Sigmoid colon (tissue), 4 donors: ENCODE measurements at regions not wholly inside any gene's neighbourhood (a gene's known extent, or its start where the extent isn't known, plus 50 kb on each side); places are given as distances from the start of the nearest gene placed in this dataset.

Experiments
- EP300 ChIP-seq, 4 donors: sonication (generic); formaldehyde crosslinking; IDR thresholded peaks; one replicate each; pipeline ENCODE4 v1.6.1; 2017; ENCODE audit warnings: antibody characterized with exemption in 4 of 4
- POLR2A ChIP-seq, 2 donors: fragments of 450-650 bp; IDR thresholded peaks; one replicate each; pipeline ENCODE4 v1.6.1; 2016; ENCODE audit warnings: antibody characterized with exemption in 2 of 2, mild to moderate bottlenecking in 2 of 2, moderate library complexity in 2 of 2
- POLR2AphosphoS5 ChIP-seq, 4 donors: sonication (generic); formaldehyde crosslinking; IDR thresholded peaks; one replicate each; pipeline ENCODE4 v1.6.1; 2017; ENCODE audit warnings: antibody characterized with exemption in 4 of 4
- TF ChIP-seq, protein P1 (sequence below), 4 experiments: fragments of 450-650 bp in 3 of 4; fragments of 200-600 bp in 1 of 4; IDR thresholded peaks; one replicate each; pipeline ENCODE4 v1.5.1; 2016 to 2019; ENCODE audit warnings: antibody characterized with exemption in 4 of 4, mild to moderate bottlenecking in 3 of 4, moderate library complexity in 2 of 4

DNA sequence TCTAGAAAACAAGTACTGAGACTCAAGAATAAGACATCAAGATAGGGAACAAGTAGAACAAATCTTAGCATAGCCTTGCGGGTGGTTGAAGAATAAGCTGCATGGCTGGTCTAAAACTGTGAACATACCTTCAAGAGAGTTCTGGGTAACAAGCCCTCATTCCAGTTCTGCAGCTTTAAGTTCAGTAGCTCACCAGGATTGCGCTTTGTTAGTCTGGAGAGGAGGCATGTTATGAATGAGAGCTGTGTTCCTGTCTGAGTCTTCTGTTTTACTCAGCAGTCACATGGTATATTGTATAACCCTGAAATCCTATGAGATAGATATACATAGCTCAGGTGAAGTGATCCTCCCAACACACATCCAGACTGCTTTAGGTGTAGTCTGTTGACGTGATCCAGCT is 406.6 kb upstream of the IRAK1BP1 start:
- TF ChIP-seq POLR2AphosphoS5 (IDR thresholded peaks at IDR 0.05) (no peak), POLR2A (IDR thresholded peaks at IDR 0.05) (no peak), EP300 (IDR thresholded peaks at IDR 0.05) (no peak)
- TF ChIP-seq, protein P1, sequence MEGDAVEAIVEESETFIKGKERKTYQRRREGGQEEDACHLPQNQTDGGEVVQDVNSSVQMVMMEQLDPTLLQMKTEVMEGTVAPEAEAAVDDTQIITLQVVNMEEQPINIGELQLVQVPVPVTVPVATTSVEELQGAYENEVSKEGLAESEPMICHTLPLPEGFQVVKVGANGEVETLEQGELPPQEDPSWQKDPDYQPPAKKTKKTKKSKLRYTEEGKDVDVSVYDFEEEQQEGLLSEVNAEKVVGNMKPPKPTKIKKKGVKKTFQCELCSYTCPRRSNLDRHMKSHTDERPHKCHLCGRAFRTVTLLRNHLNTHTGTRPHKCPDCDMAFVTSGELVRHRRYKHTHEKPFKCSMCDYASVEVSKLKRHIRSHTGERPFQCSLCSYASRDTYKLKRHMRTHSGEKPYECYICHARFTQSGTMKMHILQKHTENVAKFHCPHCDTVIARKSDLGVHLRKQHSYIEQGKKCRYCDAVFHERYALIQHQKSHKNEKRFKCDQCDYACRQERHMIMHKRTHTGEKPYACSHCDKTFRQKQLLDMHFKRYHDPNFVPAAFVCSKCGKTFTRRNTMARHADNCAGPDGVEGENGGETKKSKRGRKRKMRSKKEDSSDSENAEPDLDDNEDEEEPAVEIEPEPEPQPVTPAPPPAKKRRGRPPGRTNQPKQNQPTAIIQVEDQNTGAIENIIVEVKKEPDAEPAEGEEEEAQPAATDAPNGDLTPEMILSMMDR (IDR thresholded peaks at IDR 0.05), result no peak
